Thyroid gland (tissue), 4 donors: ENCODE measurements at regions not wholly inside any gene's neighbourhood (a gene's known extent, or its start where the extent isn't known, plus 50 kb on each side); places are given as distances from the start of the nearest gene placed in this dataset.

Experiments
- DNase-seq, 2 donors: peaks; one replicate each; pipeline ENCODE4 v3.0.0-alpha.2; 2019
- H3K27ac ChIP-seq, 3 donors: fragments of 200-600 bp; sonication (generic); 1 replicate in 2 of 3; 2 replicates in 1 of 3; pipeline ENCODE4 v1.5.1; 2016 to 2019; ENCODE audit warnings: mild to moderate bottlenecking in 1 of 3, moderate library complexity in 1 of 3
- H3K27me3 ChIP-seq: fragments of 200-600 bp; sonication (generic); one replicate; pipeline ENCODE4 v1.5.1; 2019
- H3K36me3 ChIP-seq, 2 donors: fragments of 200-600 bp; sonication (generic); one replicate each; pipeline ENCODE4 v1.5.1; 2016 to 2019
- H3K4me1 ChIP-seq, 2 donors: fragments of 200-600 bp; sonication (generic); one replicate each; pipeline ENCODE4 v1.5.1; 2017 to 2019
- H3K4me3 ChIP-seq, 3 donors: fragments of 200-600 bp; sonication (generic); replicated peaks in 1 of 3; 1 replicate in 2 of 3; 2 replicates in 1 of 3; pipeline ENCODE4 v1.5.1; 2016; ENCODE audit warnings: mild to moderate bottlenecking in 1 of 3
- H3K9me3 ChIP-seq: fragments of 200-600 bp; sonication (generic); one replicate; pipeline ENCODE4 v1.5.1; 2017
- POLR2A ChIP-seq, 2 donors: fragments of 450-650 bp; IDR thresholded peaks; one replicate each; pipeline ENCODE4 v1.6.1; 2017; ENCODE audit warnings: antibody characterized with exemption in 2 of 2, mild to moderate bottlenecking in 2 of 2, moderate library complexity in 1 of 2
- WGBS, 2 donors: methylation state at CpG; one replicate each; pipeline ENCODE4 v1.1.5; 2017; 5-methylcytosine and 5-hydroxymethylcytosine counted together
- intact Hi-C: fragments of 100-400 bp; cut with DNase I; formaldehyde crosslinking; loops from one replicate; pipeline ENCODE4 v1.15.1; 2023
- TF ChIP-seq, protein P1 (sequence below), 6 experiments: fragments of 200-600 bp in 3 of 6; fragments of 450-650 bp in 3 of 6; sonication (generic) in 3 of 6; IDR thresholded peaks; one replicate each; pipeline ENCODE4 v1.5.1; 2016 to 2019; ENCODE audit warnings: antibody characterized with exemption in 6 of 6, mild to moderate bottlenecking in 2 of 6, inconsistent platforms in 1 of 6, moderate library complexity in 1 of 6

DNA sequence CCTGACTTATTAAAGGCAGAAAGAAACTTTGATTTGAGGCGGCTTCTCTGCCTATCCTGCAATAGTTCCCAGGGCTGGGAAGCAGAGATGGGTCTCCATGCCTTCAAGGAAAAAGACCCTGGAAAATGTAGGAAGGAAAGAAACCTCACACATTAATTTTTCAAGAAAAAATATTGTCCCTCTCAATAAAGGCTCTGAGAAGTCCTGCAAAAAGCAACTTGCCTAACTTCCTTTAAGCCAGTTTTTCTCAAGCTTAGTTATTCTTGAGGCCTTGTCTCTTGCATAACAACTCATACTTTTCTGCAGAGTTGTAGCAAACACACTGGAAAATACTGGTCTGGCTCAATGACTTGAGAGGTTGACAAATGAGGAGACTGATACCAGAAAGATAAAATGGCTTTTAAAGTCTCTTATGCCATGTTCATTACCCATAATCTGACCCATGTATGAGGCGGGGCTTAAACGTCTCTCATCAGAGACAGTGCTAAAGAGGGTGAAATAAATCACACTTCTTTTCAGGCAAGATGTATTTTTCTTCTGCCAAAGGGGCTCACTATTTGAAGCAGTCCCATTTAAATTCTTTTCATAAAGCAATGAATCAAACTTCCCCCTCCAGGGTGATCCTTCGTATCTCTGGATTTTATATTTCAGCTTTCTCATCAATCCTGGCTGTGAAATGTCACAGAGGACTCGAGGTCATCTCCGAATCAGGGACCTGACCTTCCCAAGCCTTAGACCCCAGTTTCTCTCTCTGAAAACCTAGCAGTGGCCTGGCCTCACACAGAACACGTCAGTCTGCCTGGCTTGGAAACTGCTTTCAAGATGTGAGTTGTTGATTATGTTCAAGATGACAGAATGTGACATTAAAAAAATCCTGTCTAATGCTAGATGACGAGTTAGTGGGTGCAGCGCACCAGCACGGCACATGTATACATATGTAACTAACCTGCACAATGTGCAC lies 82.3 kb upstream of the KCNG1 start:
- no peak for TF ChIP-seq POLR2A (IDR thresholded peaks at IDR 0.05)
- TF ChIP-seq, protein P1, sequence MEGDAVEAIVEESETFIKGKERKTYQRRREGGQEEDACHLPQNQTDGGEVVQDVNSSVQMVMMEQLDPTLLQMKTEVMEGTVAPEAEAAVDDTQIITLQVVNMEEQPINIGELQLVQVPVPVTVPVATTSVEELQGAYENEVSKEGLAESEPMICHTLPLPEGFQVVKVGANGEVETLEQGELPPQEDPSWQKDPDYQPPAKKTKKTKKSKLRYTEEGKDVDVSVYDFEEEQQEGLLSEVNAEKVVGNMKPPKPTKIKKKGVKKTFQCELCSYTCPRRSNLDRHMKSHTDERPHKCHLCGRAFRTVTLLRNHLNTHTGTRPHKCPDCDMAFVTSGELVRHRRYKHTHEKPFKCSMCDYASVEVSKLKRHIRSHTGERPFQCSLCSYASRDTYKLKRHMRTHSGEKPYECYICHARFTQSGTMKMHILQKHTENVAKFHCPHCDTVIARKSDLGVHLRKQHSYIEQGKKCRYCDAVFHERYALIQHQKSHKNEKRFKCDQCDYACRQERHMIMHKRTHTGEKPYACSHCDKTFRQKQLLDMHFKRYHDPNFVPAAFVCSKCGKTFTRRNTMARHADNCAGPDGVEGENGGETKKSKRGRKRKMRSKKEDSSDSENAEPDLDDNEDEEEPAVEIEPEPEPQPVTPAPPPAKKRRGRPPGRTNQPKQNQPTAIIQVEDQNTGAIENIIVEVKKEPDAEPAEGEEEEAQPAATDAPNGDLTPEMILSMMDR (IDR thresholded peaks at IDR 0.05): no peak
- Histone ChIP-seq H3K4me3 (no peak overlapping the region), H3K27me3 (no peaks in the 10 kb centered on the region), H3K36me3 (no peaks in the 10 kb centered on the region), H3K27ac (no peak overlapping the region), H3K4me1 (no peaks in the 10 kb centered on the region), H3K9me3 (no peaks in the 10 kb centered on the region)
- intact Hi-C loops: no loop called here
- no peak for DNase-seq
- WGBS, 2 donors: 74 to 78% methylated on average over 10 of the region's 10 CpGs

GRCh38 chr20:51100617-51101016 lies 77.7 kb upstream of the KCNG1 start:
- intact Hi-C loops: no loop called here
- no peaks in the 10 kb centered on the region for H3K4me1 ChIP-seq
- DNase-seq: no peak
- H3K9me3 ChIP-seq: no peaks in the 10 kb centered on the region
- TF ChIP-seq POLR2A (IDR thresholded peaks at IDR 0.05): no peak
- TF ChIP-seq, protein P1 (IDR thresholded peaks at IDR 0.05): no peak
- H3K36me3 ChIP-seq: no peaks in the 10 kb centered on the region
- no peak overlapping the region for H3K4me3 ChIP-seq
- H3K27ac ChIP-seq: no peak overlapping the region
- 42 to 65% methylated on average over 2 of the region's 2 CpGs for WGBS, 2 donors
- H3K27me3 ChIP-seq: no peaks in the 10 kb centered on the region

DNA sequence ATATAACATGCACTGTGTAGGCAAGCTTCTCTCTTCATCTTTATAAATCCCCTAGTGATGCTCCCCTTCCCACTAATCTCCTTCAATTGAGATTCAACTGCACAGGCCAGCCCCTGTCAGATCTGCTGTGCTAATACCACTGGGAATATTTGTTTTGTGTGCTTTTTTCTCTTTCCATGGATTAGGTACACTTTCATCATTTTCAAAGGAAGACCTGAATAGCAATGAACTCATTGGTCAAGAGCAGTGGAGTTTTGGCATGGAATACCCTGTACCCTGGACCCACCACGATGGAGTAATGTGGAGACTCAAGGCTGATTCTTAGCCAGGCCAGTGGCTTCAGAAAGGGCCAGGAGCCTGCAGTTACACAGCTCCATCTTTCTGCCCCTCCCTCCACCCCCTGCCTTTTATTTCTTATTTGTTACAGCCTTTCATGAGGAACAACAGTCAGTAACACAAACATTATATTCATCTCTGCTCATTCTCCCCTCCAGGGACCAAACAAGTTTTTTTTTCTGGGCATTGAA lies 75.4 kb upstream of the KCNG1 start:
- Histone ChIP-seq H3K9me3 (no peaks in the 10 kb centered on the region), H3K36me3 (no peaks in the 10 kb centered on the region), H3K27ac (no peak overlapping the region), H3K4me3 (no peak overlapping the region), H3K27me3 (no peaks in the 10 kb centered on the region), H3K4me1 (no peaks in the 10 kb centered on the region)
- TF ChIP-seq, protein P1 (IDR thresholded peaks at IDR 0.05): no peak
- no peak for TF ChIP-seq POLR2A (IDR thresholded peaks at IDR 0.05)
- DNase-seq: no peak
- WGBS, 2 donors: 18 to 47% methylated on average over 1 of the region's 1 CpG
- intact Hi-C loops: no loop called here

DNA sequence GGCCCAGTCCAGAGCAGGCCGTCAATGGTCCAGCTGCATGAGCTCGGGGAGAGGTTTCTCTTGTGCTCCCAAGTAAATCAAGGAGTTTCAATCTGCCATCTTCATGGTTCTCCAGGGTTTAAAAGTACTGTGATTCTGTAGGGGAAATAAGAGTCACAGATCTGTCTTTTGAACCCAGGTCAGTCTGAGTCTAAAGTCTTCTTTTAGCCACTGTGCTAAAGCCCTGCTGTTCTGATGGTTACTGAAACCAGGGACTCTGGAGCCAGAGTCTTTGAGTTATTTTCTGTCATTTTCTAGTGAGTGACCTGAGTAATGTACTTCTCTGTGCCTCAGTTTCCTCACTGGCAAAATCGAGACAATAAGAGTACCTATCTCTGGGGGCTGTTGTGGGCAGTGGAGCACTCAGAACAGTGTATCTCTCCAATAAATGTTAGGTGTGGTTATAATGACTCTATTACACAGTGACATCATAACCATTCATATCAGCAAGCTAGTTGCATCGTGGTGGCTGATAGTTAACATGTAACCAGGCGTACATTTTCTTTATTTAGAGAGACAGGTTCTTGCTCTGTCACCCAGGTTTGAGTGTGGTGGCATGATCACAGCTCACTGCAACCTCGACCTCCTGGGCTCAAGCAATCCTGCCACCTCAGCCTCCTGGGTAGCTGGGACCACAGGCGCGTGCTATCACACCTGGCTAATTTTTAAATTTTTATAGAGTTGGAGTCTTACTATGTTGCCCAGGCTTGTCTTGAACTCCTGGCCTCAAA lies 74.6 kb upstream of the KCNG1 start:
- H3K27me3 ChIP-seq: no peaks in the 10 kb centered on the region
- intact Hi-C loops: no loop called here
- 75 to 91% methylated on average over 6 to 8 of the region's 8 CpGs for WGBS, 2 donors
- H3K4me3 ChIP-seq: no peak overlapping the region
- no peak overlapping the region for H3K27ac ChIP-seq
- no peak for TF ChIP-seq POLR2A (IDR thresholded peaks at IDR 0.05)
- TF ChIP-seq, protein P1 (IDR thresholded peaks at IDR 0.05): no peak
- no peak for DNase-seq
- H3K36me3 ChIP-seq: no peaks in the 10 kb centered on the region
- H3K9me3 ChIP-seq: no peaks in the 10 kb centered on the region
- H3K4me1 ChIP-seq: no peaks in the 10 kb centered on the region
